8988T (cell line): ENCODE measurements at regions not wholly inside any gene's neighbourhood (a gene's known extent, or its start where the extent isn't known, plus 50 kb on each side); places are given as distances from the start of the nearest gene placed in this dataset.
"Not testable (repeated sequence)": the region's sequence is repeated elsewhere in the genome, so short reads cannot be mapped to it uniquely, and the experiment has no call there.

Experiments
- DNase-seq: peaks from one replicate; pipeline ENCODE4 v3.0.0; 2011

DNA sequence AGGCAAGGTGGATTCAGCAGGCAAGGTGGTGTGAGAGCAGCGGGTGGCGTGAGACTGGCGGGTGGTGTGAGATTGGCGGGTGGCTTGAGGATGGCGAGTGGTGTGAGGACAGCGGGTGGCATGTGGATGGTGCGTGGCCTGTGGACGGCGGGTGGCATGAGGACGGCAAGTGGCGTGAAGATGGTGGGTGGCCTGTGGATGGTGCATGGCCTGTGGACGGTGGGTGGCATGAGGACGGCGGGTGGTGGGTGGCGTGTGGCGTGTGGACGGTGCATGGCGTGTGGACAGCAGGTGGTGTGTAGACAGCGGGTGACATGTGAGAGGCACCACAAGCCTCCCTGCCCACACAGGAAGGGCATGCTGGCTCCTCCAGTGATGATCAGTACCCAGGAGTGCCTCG lies 186.9 kb upstream of the SALL3 start:
- no peak for DNase-seq

- no peak for DNase-seq
Observed at GRCh38 chr18:78793313-78794070, 186.1 kb upstream of the SALL3 start.

GRCh38 chr18:78794071-78794430 lies 185.6 kb upstream of the SALL3 start:
- DNase-seq, result no peak

DNA sequence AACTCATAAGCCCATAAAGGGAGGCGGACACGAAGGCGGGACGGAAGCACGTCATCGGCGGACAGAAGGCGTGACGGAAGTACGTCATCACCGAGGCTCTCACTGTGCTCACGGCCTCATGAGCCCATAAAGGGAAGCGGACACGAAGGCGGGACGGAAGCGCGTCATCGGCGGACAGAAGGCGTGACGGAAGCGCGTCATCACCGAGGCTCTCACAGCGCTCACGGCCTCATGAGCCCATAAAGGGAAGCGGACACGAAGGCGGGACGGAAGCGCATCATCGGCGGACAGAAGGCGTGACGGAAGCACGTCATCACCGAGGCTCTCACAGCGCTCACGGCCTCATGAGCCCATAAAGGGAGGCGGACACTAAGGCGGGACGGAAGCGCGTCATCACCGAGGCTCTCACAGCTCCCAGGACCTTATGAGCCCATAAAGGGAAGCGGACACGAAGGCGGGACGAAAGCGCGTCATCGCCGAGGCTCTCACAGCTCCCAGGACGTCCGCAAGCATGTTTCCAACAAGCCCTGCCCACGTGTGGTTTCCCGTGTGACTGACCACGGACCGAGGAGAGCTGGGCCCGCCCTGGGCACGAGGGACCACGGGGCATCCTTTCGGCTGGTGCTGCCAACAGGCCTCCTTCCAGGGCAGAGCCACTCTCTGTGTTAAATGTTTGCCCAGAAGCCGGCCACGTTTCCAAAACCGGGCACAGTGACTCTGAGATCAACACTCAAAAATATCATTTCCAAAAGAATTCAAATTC lies 182.7 kb upstream of the SALL3 start:
- DNase-seq, result no peak

DNA sequence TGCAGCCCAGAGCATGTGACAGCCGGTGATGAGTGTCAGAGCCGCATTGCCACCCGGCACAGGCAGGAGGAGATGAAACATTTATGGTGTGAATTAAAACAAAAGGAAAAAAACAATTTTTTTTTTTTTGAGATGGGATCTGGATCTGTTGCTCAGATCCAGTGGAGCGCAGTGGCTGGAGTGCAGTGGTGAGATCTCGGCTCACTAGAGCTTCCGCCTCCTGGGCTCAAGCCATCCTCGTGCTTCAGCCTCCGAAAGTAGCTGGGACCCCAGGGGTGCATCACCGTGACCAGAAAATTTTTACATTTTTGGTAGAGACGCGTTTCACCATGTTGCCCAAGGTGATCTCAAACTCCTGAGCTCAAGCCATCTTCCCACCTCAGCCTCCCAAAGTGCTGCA lies 182.1 kb upstream of the SALL3 start:
- DNase-seq, result no peak

DNA sequence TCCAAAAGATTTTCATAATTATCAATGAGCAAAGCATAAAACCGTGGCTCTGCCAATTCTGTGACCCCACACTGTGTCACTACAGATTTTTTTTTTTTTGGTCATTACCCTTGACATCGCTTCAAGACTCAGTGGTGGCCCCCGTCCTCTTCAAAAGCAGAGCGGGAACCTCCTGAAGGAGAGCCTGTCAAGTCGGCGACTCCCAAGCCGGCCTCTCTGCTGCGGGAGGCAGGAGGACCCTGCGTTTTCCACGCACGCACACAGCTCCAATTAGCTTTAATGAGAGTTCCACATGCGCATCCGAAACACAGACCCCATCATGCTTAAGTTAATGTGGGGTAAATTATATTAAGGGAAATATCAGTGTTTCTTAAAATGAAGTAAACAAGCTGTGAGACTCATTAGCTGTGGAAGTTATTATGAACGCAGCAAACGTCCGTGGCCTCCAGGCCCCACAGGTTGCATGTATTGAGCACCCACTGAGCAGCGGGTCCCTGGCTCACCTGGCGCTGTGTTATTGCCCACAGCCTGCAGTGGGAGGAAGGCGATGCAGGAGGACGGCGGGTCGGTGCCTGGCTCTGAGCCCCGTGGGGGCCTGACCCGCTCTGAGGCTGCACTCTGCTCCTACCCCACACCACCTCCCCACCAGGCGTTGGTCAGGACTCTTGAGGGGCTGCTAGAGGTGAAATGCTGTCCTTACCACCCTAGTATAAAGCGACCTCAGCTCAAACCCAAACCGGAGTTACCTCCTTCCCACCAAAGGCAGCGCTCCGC lies 181.0 kb upstream of the SALL3 start:
- DNase-seq, result no peak

DNA sequence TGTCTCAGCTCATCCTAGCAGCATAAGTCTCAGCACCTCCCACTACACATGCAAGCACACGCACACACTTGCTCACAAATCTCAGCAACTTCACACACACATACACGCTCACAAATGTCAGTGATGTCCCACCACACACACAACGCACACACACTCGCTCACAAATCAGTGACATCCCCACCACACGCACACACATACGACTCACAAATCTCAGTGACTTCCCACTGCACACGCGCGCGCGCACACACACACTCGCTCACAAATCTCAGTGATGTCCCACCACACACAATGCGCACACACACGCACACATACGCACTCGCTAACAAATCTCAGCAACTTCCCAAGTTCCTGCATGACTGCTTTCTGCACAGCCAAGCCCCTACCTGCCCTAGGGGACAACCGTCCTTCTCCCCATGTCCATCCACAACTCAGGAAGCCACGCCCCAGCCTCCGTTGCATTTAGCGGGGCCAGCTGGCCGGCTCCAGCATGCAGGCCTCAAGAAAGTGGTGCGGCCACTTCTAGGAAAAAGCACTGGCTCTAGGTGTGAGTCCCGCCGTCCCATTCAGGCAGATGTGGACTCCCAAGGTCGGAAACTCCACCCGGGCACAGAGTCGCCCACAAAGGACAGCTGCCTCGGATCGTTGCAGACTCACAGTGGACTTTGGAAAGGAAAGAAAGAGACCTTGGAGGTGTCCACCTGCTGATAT lies 180.1 kb upstream of the SALL3 start:
- DNase-seq, result no peak

GRCh38 chr18:78800102-78800851 lies 179.3 kb upstream of the SALL3 start:
- DNase-seq, result not testable (repeated sequence)

- DNase-seq, result no peak
Observed at GRCh38 chr18:78801011-78801410, 178.6 kb upstream of the SALL3 start.

DNA sequence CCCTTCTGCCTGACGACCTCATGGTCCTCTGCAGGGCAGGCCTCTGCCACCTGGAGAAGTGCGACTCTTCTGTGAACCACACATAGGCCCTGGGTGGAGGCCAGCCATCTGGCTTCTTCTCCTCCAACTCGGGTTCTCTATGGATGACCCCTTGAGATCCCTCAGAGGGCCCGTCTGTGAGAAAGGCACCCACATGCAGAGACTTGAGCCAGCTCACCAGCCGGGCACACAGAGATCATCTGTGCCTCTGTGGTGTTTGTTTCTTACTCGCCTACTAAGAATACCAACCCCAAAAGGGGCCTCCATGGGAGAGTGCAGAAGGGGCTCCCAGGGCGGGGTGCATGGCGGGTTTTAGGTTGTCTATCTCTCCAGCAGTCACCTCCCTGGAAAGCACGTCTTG lies 176.5 kb upstream of the SALL3 start:
- no peak for DNase-seq

- no peak for DNase-seq
Observed at GRCh38 chr18:78804206-78805030, 175.2 kb upstream of the SALL3 start.

- no peak for DNase-seq
Observed at GRCh38 chr18:78805840-78806239, 173.8 kb upstream of the SALL3 start.

DNA sequence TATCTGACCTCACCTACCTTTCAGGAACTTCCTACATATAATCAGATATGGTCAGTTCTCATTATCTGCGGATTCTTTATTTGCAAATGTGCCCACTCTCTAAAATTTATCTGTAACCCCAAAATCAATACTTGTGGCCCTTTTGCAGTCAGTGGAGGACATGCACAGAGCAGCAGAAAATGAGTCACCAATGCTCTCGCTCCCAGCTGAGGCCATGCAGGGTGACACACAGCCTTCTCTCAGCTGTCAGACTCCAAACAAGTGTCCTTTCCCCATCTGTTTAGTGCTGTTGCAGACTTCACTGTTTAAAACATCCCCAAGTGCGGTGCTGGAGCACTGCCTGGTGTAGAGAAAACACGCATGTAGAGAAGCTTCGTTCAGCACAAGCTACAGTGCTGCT lies 171.9 kb upstream of the SALL3 start:
- DNase-seq, result no peak

DNA sequence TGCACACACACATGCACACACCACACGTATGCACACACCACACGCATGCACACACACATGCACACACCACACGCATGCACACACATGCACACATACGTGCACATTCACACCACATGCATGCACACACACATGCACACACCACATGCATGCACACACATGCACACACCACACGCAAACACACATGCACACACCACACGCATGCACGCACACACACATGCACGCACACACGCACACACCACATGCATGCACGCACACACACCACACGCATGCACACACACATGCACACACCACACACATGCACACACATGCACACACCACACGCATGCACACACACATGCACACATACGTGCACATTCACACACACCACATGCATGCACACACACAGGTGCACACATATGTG lies 169.8 kb upstream of the SALL3 start:
- DNase-seq, result no peak

DNA sequence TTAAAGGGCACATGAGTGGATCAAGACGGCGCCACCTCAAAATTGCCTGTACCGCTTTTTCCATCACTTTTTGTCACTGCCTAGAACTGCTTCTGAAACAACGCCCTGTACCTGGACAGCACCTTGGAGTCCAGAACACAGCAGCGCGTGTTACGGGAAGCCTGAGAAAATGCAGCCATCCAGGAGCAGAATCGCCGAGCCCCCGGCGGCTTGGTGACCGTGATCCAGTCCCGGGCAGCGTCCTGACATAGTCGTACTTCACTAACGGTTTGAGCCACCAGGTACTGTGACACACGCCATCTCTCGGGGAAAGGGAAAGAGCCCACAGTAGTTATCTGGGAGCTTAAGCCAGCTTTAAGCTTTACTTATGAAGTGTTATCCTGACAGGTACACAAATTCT lies 168.9 kb upstream of the SALL3 start:
- DNase-seq, result no peak

- no peak for DNase-seq
Observed at GRCh38 chr18:78812067-78812466, 167.6 kb upstream of the SALL3 start.

- no peak for DNase-seq
Observed at GRCh38 chr18:78813156-78813555, 166.5 kb upstream of the SALL3 start.

DNA sequence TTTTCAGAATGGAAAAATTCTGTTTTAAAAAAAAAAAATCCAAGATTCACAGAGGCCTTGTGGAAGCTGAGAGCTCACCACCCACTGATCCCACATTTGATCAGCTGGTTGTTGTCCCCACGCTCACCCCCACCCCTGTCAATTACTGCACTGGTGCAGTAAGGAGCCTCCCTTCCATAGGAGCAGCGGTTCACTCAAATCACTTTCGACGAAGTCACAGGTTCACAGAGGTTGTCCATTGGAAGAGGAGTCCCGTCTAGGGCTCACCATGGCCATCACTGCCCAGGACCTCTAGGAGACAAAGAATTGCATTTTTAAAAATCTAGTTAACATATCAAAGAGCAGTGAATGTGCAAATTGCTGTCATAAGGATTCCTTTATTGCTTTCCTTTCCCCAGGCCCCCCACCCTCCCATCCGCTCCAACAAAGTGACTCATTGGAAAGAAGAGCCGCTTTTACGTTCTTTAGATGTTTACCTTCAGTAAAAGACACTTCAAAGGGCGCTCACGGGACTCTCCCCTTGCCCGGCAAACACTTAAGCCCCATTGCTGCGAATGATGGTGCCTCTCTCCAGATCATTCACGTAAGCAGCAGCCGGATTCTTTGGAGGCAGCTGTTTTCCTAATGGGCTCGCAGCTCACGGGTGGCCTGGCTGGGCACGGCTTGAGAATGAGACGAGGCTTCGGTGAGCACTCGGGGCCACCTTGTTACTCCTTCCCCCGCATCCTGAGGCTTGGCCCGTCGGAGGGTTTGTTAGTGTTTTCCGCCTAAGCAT lies 165.5 kb upstream of the SALL3 start:
- DNase-seq, result no peak

- DNase-seq, result no peak
Observed at GRCh38 chr18:78814766-78815165, 164.9 kb upstream of the SALL3 start.

DNA sequence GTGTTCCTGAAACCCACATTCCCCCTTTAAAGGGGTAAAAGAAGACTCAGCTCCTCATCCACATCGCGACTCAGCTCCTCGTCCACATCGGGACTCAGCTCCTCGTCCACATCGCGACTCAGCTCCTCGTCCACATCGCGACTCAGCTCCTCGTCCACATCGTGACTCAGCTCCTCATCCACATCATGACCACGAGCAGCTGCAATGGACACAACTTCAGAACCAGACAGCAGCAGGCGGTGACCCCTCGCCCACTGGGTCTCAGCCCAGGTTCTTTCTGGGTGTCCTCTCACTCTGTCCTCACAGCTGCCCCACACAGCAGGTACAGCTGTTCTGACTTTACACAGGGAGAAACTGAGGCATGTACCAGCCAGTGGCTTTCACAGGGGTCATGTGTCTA lies 163.5 kb upstream of the SALL3 start:
- no peak for DNase-seq

DNA sequence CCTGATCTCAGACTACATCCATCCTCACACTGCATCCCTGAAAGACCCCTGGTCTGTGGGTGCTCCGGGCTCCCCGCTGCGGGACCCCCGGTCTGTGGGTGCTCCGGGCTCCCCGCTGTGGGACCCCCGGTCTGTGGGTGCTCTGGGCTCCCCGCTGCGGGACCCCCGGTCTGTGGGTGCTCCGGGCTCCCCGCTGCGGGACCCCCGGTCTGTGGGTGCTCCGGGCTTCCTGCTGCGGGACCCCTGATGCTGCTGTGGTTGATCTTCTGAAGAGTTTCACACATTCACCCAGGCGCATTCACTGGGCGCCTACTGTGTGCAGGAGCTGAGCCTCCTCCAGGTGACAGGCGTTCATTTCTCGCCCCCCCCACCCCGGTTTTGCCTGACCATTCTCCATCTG lies 162.7 kb upstream of the SALL3 start:
- DNase-seq, result no peak
